Ovary (tissue), 3 donors: ENCODE measurements at regions not wholly inside any gene's neighbourhood (a gene's known extent, or its start where the extent isn't known, plus 50 kb on each side); places are given as distances from the start of the nearest gene placed in this dataset.

Source experiments
- CTCF ChIP-seq, 3 donors: fragments of 450-650 bp in 2 of 3; fragments of 200-600 bp in 1 of 3; IDR thresholded peaks; one replicate each; pipeline versions ENCODE4 v1.5.1 to v1.8.0; 2016 to 2022; ENCODE audit warnings: antibody characterized with exemption in 3 of 3, mild to moderate bottlenecking in 1 of 3
- EP300 ChIP-seq: sonication (generic); formaldehyde crosslinking; IDR thresholded peaks from one replicate; pipeline ENCODE4 v1.6.1; 2017; ENCODE audit warnings: antibody characterized with exemption
- POLR2A ChIP-seq: fragments of 450-650 bp; IDR thresholded peaks from one replicate; pipeline ENCODE4 v1.6.1; 2017; ENCODE audit warnings: antibody characterized with exemption, mild to moderate bottlenecking, moderate library complexity
- donor health status: DM: no; HTN: no; CAD: no.

- TF ChIP-seq EP300 (no peak), CTCF (IDR thresholded peaks at IDR 0.05) (no peak), POLR2A (no peak)
Observed at GRCh38 chr2:67631483-67631882, 234.3 kb downstream of the ETAA1 start.
